HG02981 (cell line): ENCODE measurements at regions not wholly inside any gene's neighbourhood (a gene's known extent, or its start where the extent isn't known, plus 50 kb on each side); places are given as distances from the start of the nearest gene placed in this dataset.

Experiments used
- ATAC-seq: cut with Tn5 transposase; IDR thresholded peaks from one replicate; pipeline ENCODE4 v1.9.1; 2021; ENCODE audit warnings: mild to moderate bottlenecking, moderate library complexity; ENCODE audit not compliant: unreplicated experiment

- no peak for ATAC-seq
These were observed 559.7 kb downstream of the TCERG1L start for GRCh38 chr10:130751851-130752250.

DNA sequence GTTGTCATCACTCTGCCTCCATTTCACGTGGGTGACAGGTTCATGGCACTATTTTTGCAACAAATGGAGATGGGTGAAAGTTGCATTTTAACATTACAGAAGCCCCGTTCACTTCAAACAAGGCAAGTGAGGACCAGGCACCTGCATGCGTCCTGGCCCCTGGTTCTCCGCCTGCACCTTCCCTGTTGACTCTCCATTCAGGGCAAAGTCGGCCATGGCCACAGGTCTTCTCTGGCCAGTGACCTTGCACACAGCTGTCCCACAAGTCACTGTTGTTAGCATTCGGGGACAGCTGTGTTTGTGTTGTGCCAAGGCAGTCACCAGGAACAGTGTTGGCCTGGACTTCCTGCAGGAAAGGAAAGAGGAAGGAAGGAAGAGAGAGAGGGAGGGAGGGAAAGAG, 554.9 kb downstream of the TCERG1L start:
- ATAC-seq: no peak

DNA sequence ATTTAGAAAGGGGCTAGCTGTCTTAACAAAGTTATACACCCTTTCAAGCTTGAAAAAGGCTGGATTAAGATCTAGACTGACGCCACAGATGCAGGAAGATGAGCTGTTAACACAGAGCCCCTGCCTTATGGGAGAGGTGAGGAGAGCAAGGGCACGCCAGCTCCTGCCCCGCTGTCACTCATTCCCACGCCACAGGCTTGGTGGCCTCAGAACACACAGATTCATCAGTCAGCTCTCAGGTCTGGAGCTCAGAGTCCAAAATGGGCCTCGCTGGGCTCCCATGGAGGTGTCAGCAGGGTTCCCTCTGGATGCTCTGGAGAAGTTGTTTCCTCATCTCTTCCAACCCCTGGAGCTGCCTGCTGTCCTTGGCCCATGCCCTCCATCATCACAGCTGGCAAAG, 554.2 kb downstream of the TCERG1L start:
- no peak for ATAC-seq

- ATAC-seq: no peak
These were observed 553.6 kb downstream of the TCERG1L start for GRCh38 chr10:130757821-130758489.

DNA sequence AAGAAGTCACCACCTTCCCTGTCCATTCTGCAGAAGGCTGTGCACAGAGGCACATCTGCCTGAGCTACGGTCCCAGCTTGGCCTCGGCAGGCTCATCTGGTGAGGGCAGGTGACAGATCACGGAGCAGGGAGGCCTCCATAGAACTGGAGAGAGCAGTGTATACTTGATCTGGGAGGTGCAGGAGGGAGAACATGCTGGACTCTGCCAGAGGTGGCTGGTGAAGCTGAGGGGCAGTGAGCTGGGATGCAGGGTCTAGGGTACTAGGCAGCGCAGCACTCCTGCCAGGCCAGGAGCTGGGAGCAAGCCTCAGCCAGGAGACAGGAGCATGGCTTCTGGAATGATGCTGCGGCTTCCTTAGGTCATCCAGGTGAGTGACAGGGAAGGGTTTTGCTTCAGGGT, 553.0 kb downstream of the TCERG1L start:
- ATAC-seq: no peak

GRCh38 chr10:130761032-130761575, 550.4 kb downstream of the TCERG1L start:
- ATAC-seq: no peak

- ATAC-seq: no peak
These were observed 549.7 kb downstream of the TCERG1L start for GRCh38 chr10:130761788-130762301.

DNA sequence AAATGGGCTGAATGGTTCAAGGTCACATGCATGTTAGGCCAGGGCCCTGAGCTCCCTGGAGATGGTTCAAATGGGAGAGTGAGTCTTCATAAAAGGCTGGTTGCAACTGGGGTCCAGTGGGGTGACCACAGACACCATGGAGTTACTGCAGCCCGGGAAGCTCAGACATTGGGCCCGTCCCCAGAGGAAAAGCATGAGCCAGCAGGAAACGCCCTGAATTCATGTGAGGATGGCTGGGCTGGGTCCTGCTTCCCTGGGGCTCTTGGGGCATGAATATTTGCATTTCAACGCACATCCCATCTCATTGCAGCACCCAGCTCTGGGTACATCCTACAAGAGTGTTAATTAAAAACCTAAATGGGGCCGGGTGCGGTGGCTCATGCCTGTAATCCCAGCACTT, 549.0 kb downstream of the TCERG1L start:
- ATAC-seq: no peak

GRCh38 chr10:130763071-130763470, 548.5 kb downstream of the TCERG1L start:
- no peak for ATAC-seq

- ATAC-seq: no peak
These were observed 548.0 kb downstream of the TCERG1L start for GRCh38 chr10:130763491-130763890.

GRCh38 chr10:130764651-130765050, 546.9 kb downstream of the TCERG1L start:
- no peak for ATAC-seq

DNA sequence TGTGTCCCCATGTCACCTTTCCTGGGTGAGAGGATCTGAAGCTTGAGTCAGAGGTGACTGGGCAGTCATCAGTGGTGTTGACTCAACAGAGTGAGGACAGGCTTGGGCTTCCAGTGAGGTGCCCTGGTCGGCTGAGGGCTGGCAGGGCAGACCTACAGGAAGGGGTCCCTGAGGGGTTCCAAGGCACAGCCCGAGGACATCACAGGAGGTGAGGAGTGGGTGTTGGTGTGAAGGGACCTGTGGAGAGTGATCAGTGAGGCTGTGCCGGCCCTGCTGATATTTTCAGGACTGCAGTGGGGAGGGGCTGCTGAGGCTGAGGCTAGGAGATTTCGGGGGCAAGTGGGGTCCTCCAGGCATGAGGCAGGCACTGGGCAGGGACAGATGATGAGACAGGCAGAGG, 545.5 kb downstream of the TCERG1L start:
- ATAC-seq: no peak

- no peak for ATAC-seq
These were observed 544.3 kb downstream of the TCERG1L start for GRCh38 chr10:130767116-130767730.

- no peak for ATAC-seq
These were observed 542.1 kb downstream of the TCERG1L start for GRCh38 chr10:130769146-130770017.

- no peak for ATAC-seq
These were observed 541.4 kb downstream of the TCERG1L start for GRCh38 chr10:130770018-130770630.

GRCh38 chr10:130771491-130771946, 540.0 kb downstream of the TCERG1L start:
- ATAC-seq: no peak

GRCh38 chr10:130772056-130772455, 539.5 kb downstream of the TCERG1L start:
- no peak for ATAC-seq

GRCh38 chr10:130772676-130773075, 538.8 kb downstream of the TCERG1L start:
- no peak for ATAC-seq

DNA sequence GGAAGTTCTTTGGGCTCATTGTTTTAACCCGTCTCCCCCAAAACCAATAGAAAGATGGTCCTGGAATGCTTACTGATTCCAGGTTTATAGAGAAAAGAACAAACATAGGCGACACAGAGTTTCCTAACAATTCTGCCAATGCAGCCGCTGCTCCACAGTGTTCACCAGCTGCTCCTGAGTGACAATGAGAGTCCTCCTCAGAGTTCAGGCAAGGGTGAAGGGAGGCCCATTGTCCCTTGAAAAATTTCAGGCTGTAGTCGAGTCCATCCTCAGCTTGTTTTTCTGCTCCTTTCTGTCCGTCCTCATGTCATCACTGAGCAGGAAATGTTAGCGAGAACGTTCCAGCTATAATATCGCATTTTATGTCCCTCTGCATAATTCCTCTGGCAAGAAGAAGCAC, 537.6 kb downstream of the TCERG1L start:
- ATAC-seq: no peak

- ATAC-seq: no peak
These were observed 536.6 kb downstream of the TCERG1L start for GRCh38 chr10:130774871-130775270.

DNA sequence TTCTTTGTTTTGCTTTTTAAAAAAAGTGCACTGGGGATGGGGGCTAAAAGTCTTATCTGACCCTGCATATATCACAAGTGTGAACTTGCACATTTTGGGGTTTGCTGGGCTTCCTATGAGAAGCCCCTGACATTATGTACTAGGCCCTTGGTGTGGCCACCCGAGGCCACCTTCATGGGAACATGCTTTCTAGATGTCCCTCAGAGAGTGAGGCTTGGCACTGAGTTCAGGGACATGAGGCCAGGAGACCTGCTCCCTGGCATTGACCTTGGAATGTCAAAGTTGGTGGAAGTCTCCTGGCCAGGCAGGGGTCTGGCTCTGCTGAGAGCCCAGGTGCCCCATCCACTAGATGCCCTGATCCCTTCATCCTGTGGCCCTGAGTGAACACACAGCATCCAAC, 536.2 kb downstream of the TCERG1L start:
- no peak for ATAC-seq
